HUES48 (cell line): ENCODE measurements at regions not wholly inside any gene's neighbourhood (a gene's known extent, or its start where the extent isn't known, plus 50 kb on each side); places are given as distances from the start of the nearest gene placed in this dataset.

Source experiments
- H3K27ac ChIP-seq: one replicate; pipeline ENCODE4 v1.7.0; 2013; ENCODE audit warnings: low read depth, low read length, inconsistent platforms
- H3K27me3 ChIP-seq: 2 replicates; pipeline ENCODE4 v1.6.1; 2013; ENCODE audit warnings: mild to moderate bottlenecking, low read length; ENCODE audit not compliant: control insufficient read depth, insufficient read depth
- H3K36me3 ChIP-seq: 2 replicates; pipeline ENCODE4 v1.6.1; 2013; ENCODE audit warnings: low read length; ENCODE audit not compliant: control insufficient read depth, insufficient read depth
- H3K4me1 ChIP-seq: 2 replicates; pipeline ENCODE4 v1.6.1; 2013; ENCODE audit warnings: mild to moderate bottlenecking, low read length; ENCODE audit not compliant: control insufficient read depth, insufficient read depth
- H3K4me3 ChIP-seq: 2 replicates; pipeline ENCODE4 v1.5.1; 2013; ENCODE audit warnings: mild to moderate bottlenecking, low read depth, low read length
- H3K9ac ChIP-seq: 2 replicates; pipeline ENCODE4 v1.6.1; 2013; ENCODE audit warnings: mild to moderate bottlenecking, low read depth, low read length, moderate library complexity
- H3K9me3 ChIP-seq: 2 replicates; pipeline ENCODE4 v1.6.1; 2013; ENCODE audit warnings: low read length; ENCODE audit not compliant: control insufficient read depth, insufficient read depth

GRCh38 chr4:165667969-165668368 lies 205.1 kb upstream of the TLL1 start:
- peaks cover 2% of the 10 kb centered on the region; the same call in 1 of the 2 replicates for H3K4me1 ChIP-seq

GRCh38 chr4:165668694-165669093 lies 204.3 kb upstream of the TLL1 start:
- H3K27me3 ChIP-seq: no peaks in the 10 kb centered on the region
- peak overlapping the region; percentile 29 for H3K27ac ChIP-seq
- no peak overlapping the region for H3K9ac ChIP-seq

More at GRCh38 chr4:165667969-165668368, 205.1 kb upstream of the TLL1 start:
- H3K4me3 ChIP-seq: no peak overlapping the region
- H3K9me3 ChIP-seq: no peaks in the 10 kb centered on the region
- no peak overlapping the region for H3K27ac ChIP-seq
- H3K9ac ChIP-seq: no peak overlapping the region
- no peaks in the 10 kb centered on the region for H3K27me3 ChIP-seq
- H3K36me3 ChIP-seq: no peaks in the 10 kb centered on the region

GRCh38 chr4:165677081-165677480 lies 196.0 kb upstream of the TLL1 start:
- Histone ChIP-seq H3K27ac (no peak overlapping the region), H3K4me1 (no peaks in the 10 kb centered on the region), H3K27me3 (no peaks in the 10 kb centered on the region), H3K36me3 (no peaks in the 10 kb centered on the region), H3K9me3 (no peaks in the 10 kb centered on the region), H3K4me3 (no peak overlapping the region), H3K9ac (no peak overlapping the region)

More at GRCh38 chr4:165668694-165669093, 204.3 kb upstream of the TLL1 start:
- Histone ChIP-seq H3K4me3 (no peak overlapping the region), H3K36me3 (no peaks in the 10 kb centered on the region), H3K4me1 (peaks cover 2% of the 10 kb centered on the region; the same call in 1 of the 2 replicates), H3K9me3 (no peaks in the 10 kb centered on the region)

- Histone ChIP-seq H3K36me3 (no peaks in the 10 kb centered on the region), H3K27me3 (no peaks in the 10 kb centered on the region), H3K4me3 (no peak overlapping the region), H3K27ac (no peak overlapping the region), H3K9ac (no peak overlapping the region), H3K9me3 (no peaks in the 10 kb centered on the region), H3K4me1 (no peaks in the 10 kb centered on the region)
These were observed 194.7 kb upstream of the TLL1 start for GRCh38 chr4:165678236-165678935.

- Histone ChIP-seq H3K9ac (no peak overlapping the region), H3K4me1 (no peaks in the 10 kb centered on the region), H3K27ac (no peak overlapping the region), H3K4me3 (no peak overlapping the region), H3K27me3 (no peaks in the 10 kb centered on the region), H3K36me3 (no peaks in the 10 kb centered on the region), H3K9me3 (no peaks in the 10 kb centered on the region)
These were observed 194.1 kb upstream of the TLL1 start for GRCh38 chr4:165678936-165679325.

- Histone ChIP-seq H3K27ac (no peak overlapping the region), H3K27me3 (no peaks in the 10 kb centered on the region), H3K9ac (no peak overlapping the region), H3K9me3 (no peaks in the 10 kb centered on the region), H3K36me3 (no peaks in the 10 kb centered on the region), H3K4me1 (no peaks in the 10 kb centered on the region), H3K4me3 (no peak overlapping the region)
These were observed 192.2 kb upstream of the TLL1 start for GRCh38 chr4:165680821-165681220.

- Histone ChIP-seq H3K4me3 (no peak overlapping the region), H3K36me3 (no peaks in the 10 kb centered on the region), H3K4me1 (no peaks in the 10 kb centered on the region), H3K27ac (no peak overlapping the region), H3K9ac (no peak overlapping the region), H3K27me3 (no peaks in the 10 kb centered on the region), H3K9me3 (no peaks in the 10 kb centered on the region)
These were observed 190.4 kb upstream of the TLL1 start for GRCh38 chr4:165682611-165683010.

- no peaks in the 10 kb centered on the region for H3K9me3 ChIP-seq
- H3K9ac ChIP-seq: no peak overlapping the region
- no peak overlapping the region for H3K27ac ChIP-seq
- H3K4me1 ChIP-seq: no peaks in the 10 kb centered on the region
- H3K4me3 ChIP-seq: no peak overlapping the region
- H3K36me3 ChIP-seq: no peaks in the 10 kb centered on the region
- no peaks in the 10 kb centered on the region for H3K27me3 ChIP-seq
These were observed 188.7 kb upstream of the TLL1 start for GRCh38 chr4:165684177-165684805.

GRCh38 chr4:165686756-165687155 lies 186.3 kb upstream of the TLL1 start:
- Histone ChIP-seq H3K36me3 (no peaks in the 10 kb centered on the region), H3K4me3 (no peak overlapping the region), H3K27me3 (no peaks in the 10 kb centered on the region), H3K27ac (no peak overlapping the region), H3K4me1 (no peaks in the 10 kb centered on the region), H3K9me3 (no peaks in the 10 kb centered on the region), H3K9ac (no peak overlapping the region)

- Histone ChIP-seq H3K36me3 (no peaks in the 10 kb centered on the region), H3K4me1 (no peaks in the 10 kb centered on the region), H3K9ac (no peak overlapping the region), H3K9me3 (no peaks in the 10 kb centered on the region), H3K27ac (no peak overlapping the region), H3K4me3 (no peak overlapping the region), H3K27me3 (no peaks in the 10 kb centered on the region)
These were observed 183.9 kb upstream of the TLL1 start for GRCh38 chr4:165689159-165689558.

- no peaks in the 10 kb centered on the region for H3K9me3 ChIP-seq
These were observed 181.0 kb upstream of the TLL1 start for GRCh38 chr4:165692082-165692481.

More at GRCh38 chr4:165692082-165692481, 181.0 kb upstream of the TLL1 start:
- Histone ChIP-seq H3K27ac (no peak overlapping the region), H3K4me1 (no peaks in the 10 kb centered on the region), H3K27me3 (no peaks in the 10 kb centered on the region), H3K9ac (no peak overlapping the region), H3K36me3 (no peaks in the 10 kb centered on the region), H3K4me3 (no peak overlapping the region)
